ENCODE measurements at regions not wholly inside any gene's neighbourhood (a gene's known extent, or its start where the extent isn't known, plus 50 kb on each side); places are given as distances from the start of the nearest gene placed in this dataset.

DNA sequence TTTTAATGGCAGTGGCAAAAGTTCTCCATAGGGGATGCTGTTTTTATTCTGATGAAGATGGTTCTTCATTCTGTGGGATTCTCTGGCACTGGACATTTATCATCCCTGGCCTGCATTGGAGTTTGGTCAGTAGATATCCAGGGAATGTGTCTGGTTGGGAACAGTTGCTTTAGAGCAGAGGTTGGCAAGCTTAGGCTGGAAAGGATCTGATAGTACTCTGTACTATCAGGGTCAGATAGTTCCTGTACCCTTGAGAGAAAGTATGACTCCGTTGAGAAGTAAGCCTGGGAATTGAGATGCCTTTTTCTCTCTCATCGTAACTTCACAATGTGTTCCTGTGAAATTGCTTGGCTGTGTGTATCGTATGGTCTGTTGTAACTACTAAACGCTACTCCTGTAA is 244.1 kb downstream of the POLR1F start:
- TF ChIP-seq, protein P1, sequence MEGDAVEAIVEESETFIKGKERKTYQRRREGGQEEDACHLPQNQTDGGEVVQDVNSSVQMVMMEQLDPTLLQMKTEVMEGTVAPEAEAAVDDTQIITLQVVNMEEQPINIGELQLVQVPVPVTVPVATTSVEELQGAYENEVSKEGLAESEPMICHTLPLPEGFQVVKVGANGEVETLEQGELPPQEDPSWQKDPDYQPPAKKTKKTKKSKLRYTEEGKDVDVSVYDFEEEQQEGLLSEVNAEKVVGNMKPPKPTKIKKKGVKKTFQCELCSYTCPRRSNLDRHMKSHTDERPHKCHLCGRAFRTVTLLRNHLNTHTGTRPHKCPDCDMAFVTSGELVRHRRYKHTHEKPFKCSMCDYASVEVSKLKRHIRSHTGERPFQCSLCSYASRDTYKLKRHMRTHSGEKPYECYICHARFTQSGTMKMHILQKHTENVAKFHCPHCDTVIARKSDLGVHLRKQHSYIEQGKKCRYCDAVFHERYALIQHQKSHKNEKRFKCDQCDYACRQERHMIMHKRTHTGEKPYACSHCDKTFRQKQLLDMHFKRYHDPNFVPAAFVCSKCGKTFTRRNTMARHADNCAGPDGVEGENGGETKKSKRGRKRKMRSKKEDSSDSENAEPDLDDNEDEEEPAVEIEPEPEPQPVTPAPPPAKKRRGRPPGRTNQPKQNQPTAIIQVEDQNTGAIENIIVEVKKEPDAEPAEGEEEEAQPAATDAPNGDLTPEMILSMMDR (IDR thresholded peaks at IDR 0.05): no peak
- TF ChIP-seq POLR2A (IDR thresholded peaks at IDR 0.05): no peak

Data from esophagus squamous epithelium (tissue), 4 donors.